HS-27A (cell line): ENCODE measurements at regions not wholly inside any gene's neighbourhood (a gene's known extent, or its start where the extent isn't known, plus 50 kb on each side); places are given as distances from the start of the nearest gene placed in this dataset.

ENCODE experiments used
- DNase-seq: peaks from one replicate; pipeline ENCODE4 v3.0.0-alpha.2; 2012; ENCODE audit warnings: low read depth, missing footprints

GRCh38 chr5:135234666-135235401 is 164.2 kb downstream of the MACROH2A1 start:
- DNase-seq: no peak

GRCh38 chr5:135234242-135234641 is 164.8 kb downstream of the MACROH2A1 start:
- no peak for DNase-seq

- no peak for DNase-seq
Measured at GRCh38 chr5:135233477-135233876, 165.6 kb downstream of the MACROH2A1 start.

GRCh38 chr5:135232958-135233357 is 166.1 kb downstream of the MACROH2A1 start:
- no peak for DNase-seq

GRCh38 chr5:135231289-135231688 is 167.7 kb downstream of the MACROH2A1 start:
- DNase-seq: no peak

- no peak for DNase-seq
Measured at GRCh38 chr5:135230251-135230925, 168.6 kb downstream of the MACROH2A1 start.

GRCh38 chr5:135229679-135230132 is 169.3 kb downstream of the MACROH2A1 start:
- no peak for DNase-seq

GRCh38 chr5:135229122-135229521 is 169.9 kb downstream of the MACROH2A1 start:
- DNase-seq: no peak

GRCh38 chr5:135228222-135228621 is 170.8 kb downstream of the MACROH2A1 start:
- DNase-seq: no peak

- DNase-seq: no peak
Measured at GRCh38 chr5:135227064-135228022, 171.7 kb downstream of the MACROH2A1 start.

- DNase-seq: no peak
Measured at GRCh38 chr5:135225856-135226560, 173.0 kb downstream of the MACROH2A1 start.

GRCh38 chr5:135223891-135224625 is 175.0 kb downstream of the MACROH2A1 start:
- DNase-seq: no peak

- no peak for DNase-seq
Measured at GRCh38 chr5:135223404-135223803, 175.6 kb downstream of the MACROH2A1 start.

- no peak for DNase-seq
Measured at GRCh38 chr5:135222771-135223170, 176.3 kb downstream of the MACROH2A1 start.

GRCh38 chr5:135222171-135222681 is 176.8 kb downstream of the MACROH2A1 start:
- no peak for DNase-seq

- no peak for DNase-seq
Measured at GRCh38 chr5:135221696-135222095, 177.3 kb downstream of the MACROH2A1 start.

GRCh38 chr5:135221187-135221473 is 177.9 kb downstream of the MACROH2A1 start:
- DNase-seq: no peak

- no peak for DNase-seq
Measured at GRCh38 chr5:135220394-135221186, 178.4 kb downstream of the MACROH2A1 start.

GRCh38 chr5:135219868-135220267 is 179.2 kb downstream of the MACROH2A1 start:
- DNase-seq: no peak
